GM08714 (cell line): ENCODE measurements at regions not wholly inside any gene's neighbourhood (a gene's known extent, or its start where the extent isn't known, plus 50 kb on each side); places are given as distances from the start of the nearest gene placed in this dataset.
A peak's percentile ranks its signal among the peaks of the same experiment; 100 is the strongest.
"Not testable (repeated sequence)": the region's sequence is repeated elsewhere in the genome, so short reads cannot be mapped to it uniquely, and the experiment has no call there.

Experiments used
- H3K4me3 ChIP-seq: fragments of 200-500 bp; sonication (Bioruptor generic); 2 replicates; pipeline ENCODE4 v1.5.1; 2014; ENCODE audit warnings: mild to moderate bottlenecking, low read length, inconsistent platforms
- ZNF274 ChIP-seq: IDR thresholded peaks from 2 replicates; pipeline ENCODE4 v1.6.1; 2012; ENCODE audit warnings: mild to moderate bottlenecking, low read depth, low read length

- no peak overlapping the region for H3K4me3 ChIP-seq
- TF ChIP-seq ZNF274: no peak
Measured at GRCh38 chr4:72714482-72715279, 145.7 kb upstream of the ADAMTS3 start.

DNA sequence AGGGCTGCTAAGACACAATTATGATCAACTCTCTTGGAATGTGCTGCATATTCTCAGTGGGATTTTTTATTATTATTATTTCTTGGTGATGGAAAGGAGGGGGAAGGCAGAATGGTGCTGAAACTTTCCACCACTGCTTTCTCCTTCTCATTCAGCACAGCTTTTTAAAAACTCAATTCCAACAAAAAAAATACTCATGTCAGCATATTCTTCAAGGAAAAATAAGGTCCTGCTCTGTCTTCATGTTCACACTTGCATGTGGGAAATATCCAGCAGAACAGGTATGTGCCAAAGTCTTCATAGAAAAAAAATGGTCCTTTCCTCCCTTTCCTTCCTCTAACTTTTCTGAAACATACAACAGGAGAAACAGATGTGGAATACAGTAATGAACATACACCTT, 144.0 kb upstream of the ADAMTS3 start:
- no peak overlapping the region for H3K4me3 ChIP-seq
- TF ChIP-seq ZNF274: no peak

- TF ChIP-seq ZNF274: no peak
- no peak overlapping the region for H3K4me3 ChIP-seq
Measured at GRCh38 chr4:72709475-72709874, 140.5 kb upstream of the ADAMTS3 start.

- no peak overlapping the region for H3K4me3 ChIP-seq
- no peak for TF ChIP-seq ZNF274
Measured at GRCh38 chr4:72706684-72707083, 137.7 kb upstream of the ADAMTS3 start.

GRCh38 chr4:72704925-72705640, 136.1 kb upstream of the ADAMTS3 start:
- H3K4me3 ChIP-seq: not testable (repeated sequence)

DNA sequence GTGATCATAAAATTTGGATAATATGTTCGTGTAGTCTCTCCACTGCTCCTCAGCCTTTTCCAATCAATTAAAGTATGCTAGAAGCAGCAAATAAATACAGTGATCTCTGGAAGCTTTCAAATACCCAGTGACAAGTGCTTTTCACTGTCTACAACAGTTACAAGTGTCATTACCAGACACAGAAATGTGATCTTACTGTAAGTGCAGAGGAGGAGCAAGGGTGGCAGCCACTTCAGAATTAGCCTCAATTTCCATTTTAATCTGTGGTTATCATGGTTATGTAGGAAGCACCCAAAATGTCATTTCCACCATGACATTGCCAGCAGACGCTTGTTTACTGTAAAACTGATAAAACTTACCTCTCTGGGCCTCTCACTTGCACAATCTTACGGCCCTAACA, 133.9 kb upstream of the ADAMTS3 start:
- no peak overlapping the region for H3K4me3 ChIP-seq
- no peak for TF ChIP-seq ZNF274

DNA sequence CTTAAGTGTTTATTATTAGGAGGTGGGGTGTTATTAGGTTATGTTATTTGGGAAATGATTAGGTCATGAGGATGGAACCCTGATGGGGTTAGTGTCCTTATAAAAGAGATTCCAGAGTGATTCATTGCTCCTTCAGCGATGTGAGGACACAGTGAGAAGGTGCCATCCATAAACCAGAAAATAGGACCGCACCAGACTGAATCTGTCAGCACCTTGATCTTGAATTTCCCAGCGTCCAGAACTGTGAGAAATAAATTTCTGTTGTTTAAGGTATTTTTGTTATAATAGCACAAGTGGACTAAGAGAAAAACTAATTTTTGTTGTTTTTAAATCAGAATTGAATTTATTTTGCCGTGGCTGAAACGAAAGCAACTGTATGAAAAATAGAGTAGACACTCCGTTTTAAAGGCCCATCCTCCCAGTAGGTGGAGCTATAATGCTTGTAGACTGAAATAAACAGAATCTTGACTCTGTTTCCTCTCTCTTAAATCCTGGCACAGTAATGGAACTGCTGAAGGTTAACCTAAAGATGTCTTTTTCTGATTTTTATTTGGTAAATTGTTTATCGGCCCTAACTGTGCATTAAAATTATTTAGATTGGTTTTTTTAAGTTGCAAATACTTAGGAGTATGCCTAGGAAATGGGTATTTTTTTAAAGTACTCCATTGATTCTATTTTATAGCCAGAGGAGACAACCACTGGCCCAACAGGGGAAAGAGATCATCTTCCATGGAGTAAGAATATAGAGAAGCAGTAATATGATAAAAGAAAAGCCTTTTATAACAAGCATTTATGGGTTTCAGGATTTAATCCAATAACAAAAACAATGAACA, 133.2 kb upstream of the ADAMTS3 start:
- no peak for TF ChIP-seq ZNF274
- H3K4me3 ChIP-seq: peak overlapping the region; percentile 66

GRCh38 chr4:72690771-72691170, 121.8 kb upstream of the ADAMTS3 start:
- TF ChIP-seq ZNF274: no peak
- H3K4me3 ChIP-seq: no peak overlapping the region

GRCh38 chr4:72689923-72690322, 120.9 kb upstream of the ADAMTS3 start:
- H3K4me3 ChIP-seq: no peak overlapping the region
- TF ChIP-seq ZNF274: no peak

DNA sequence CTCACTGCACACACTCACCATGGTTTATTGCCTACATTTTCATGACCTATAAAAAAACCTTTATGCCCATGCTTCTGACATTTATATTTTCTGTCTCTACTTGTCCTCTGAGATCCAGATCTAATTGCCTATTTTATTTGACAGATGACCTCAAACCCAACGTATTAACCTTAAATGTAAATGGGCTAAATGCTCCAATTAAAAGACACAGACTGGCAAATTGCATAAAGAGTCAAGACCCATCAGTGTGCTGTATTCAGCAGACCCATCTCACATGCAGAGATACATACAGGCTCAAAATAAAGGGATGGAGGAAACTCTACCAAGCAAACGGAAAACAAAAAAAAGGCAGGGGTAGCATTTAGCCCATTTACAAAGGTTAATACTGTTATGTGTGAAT, 117.4 kb upstream of the ADAMTS3 start:
- H3K4me3 ChIP-seq: not testable (repeated sequence)

- no peak overlapping the region for H3K4me3 ChIP-seq
- TF ChIP-seq ZNF274: no peak
Measured at GRCh38 chr4:72679666-72680065, 110.6 kb upstream of the ADAMTS3 start.

GRCh38 chr4:72677886-72678285, 108.9 kb upstream of the ADAMTS3 start:
- no peak for TF ChIP-seq ZNF274
- H3K4me3 ChIP-seq: no peak overlapping the region

DNA sequence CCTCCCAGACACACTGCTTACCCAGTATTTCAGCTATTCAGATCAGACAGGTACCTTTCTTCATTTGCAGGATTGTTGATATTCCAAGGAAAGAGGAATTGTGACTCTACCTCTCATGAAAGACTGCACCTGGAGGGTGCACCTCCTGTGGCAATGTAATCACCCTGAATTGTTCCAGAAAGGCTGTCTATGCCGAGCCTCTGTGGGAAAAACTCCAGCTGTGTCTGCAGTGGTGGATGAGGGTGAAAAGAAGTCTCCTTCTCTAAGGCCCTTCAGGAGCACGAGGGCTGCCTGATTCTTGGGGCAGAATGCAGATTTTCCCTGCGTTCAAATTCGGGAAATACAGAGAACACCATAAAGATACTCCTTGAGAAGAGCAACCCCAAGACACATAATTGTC, 108.2 kb upstream of the ADAMTS3 start:
- TF ChIP-seq ZNF274: no peak
- H3K4me3 ChIP-seq: no peak overlapping the region

- TF ChIP-seq ZNF274: no peak
- no peak overlapping the region for H3K4me3 ChIP-seq
Measured at GRCh38 chr4:72671980-72672379, 103.0 kb upstream of the ADAMTS3 start.

GRCh38 chr4:72670521-72670920, 101.5 kb upstream of the ADAMTS3 start:
- no peak overlapping the region for H3K4me3 ChIP-seq
- TF ChIP-seq ZNF274: no peak
